ENCODE measurements at regions not wholly inside any gene's neighbourhood (a gene's known extent, or its start where the extent isn't known, plus 50 kb on each side); places are given as distances from the start of the nearest gene placed in this dataset.

- H3K27ac Mint-ChIP-seq (ENCODE audit: unreplicated experiment), result no peak overlapping the region
- no peaks in the 10 kb centered on the region for H3K27me3 Mint-ChIP-seq (ENCODE audit: insufficient read depth, unreplicated experiment)
- Histone ChIP-seq H3K4me3 (ENCODE audit: low read depth, low read length) (no peak overlapping the region), H3K27me3 (replicated peaks; ENCODE audit: control insufficient read depth, insufficient read depth, low read length) (no peaks in the 10 kb centered on the region), H3K36me3 (ENCODE audit: control insufficient read depth, insufficient read depth, low read length) (no peaks in the 10 kb centered on the region), H3K9me3 (no peaks in the 10 kb centered on the region), H3K4me1 (no peaks in the 10 kb centered on the region)
- no peaks in the 10 kb centered on the region for H3K9me3 Mint-ChIP-seq (ENCODE audit: unreplicated experiment)
- H3K4me1 Mint-ChIP-seq (ENCODE audit: low read depth, unreplicated experiment), result no peaks in the 10 kb centered on the region
- no peak for DNase-seq
- ChIA-PET POLR2A (no interaction called here), CTCF (no interaction called here)
- H3K4me3 Mint-ChIP-seq (ENCODE audit: unreplicated experiment), result no peak overlapping the region
- no TSS peak for BruUV-seq (replicated peaks)
- intact Hi-C loops (cut with micrococcal nuclease; ENCODE audit: unreplicated experiment), result no loop called here
- no peaks in the 10 kb centered on the region for H3K36me3 Mint-ChIP-seq (ENCODE audit: insufficient read depth, unreplicated experiment)
- TF ChIP-seq CTCF (IDR thresholded peaks at IDR 0.05; ENCODE audit: insufficient read depth in 1 of 2, low read depth in 1 of 2, low read length in 1 of 2, severe bottlenecking in 1 of 2, unreplicated experiment in 1 of 2), result no peak
These were observed 336.6 kb downstream of the DSC3 start for GRCh38 chr18:30705943-30706342.

DNA sequence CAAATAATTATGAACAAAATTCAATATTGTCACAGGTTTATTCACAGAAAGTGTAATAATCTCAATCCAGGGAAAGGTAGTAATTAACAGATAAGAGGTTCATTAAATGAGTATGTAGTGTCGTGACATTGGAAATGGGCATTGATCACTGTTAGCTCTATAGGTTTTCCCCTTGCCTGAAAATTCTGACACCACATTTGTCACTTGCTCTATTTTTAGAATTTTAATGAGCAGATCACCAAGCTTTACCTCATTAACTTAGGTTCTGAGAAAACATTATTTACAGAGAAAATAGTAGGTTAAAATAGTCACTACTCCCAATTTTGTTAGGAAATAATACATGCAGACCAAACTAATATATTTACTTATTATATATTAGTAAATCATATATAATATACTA lies 344.0 kb downstream of the DSC3 start:
- Histone ChIP-seq H3K27me3 (replicated peaks; ENCODE audit: control insufficient read depth, insufficient read depth, low read length) (no peaks in the 10 kb centered on the region; the same call in 1 of the 2 replicates), H3K36me3 (ENCODE audit: control insufficient read depth, insufficient read depth, low read length) (no peaks in the 10 kb centered on the region), H3K9me3 (no peaks in the 10 kb centered on the region), H3K4me3 (ENCODE audit: low read depth, low read length) (no peak overlapping the region), H3K4me1 (no peaks in the 10 kb centered on the region)
- DNase-seq, result no peak
- no peaks in the 10 kb centered on the region for H3K36me3 Mint-ChIP-seq (ENCODE audit: insufficient read depth, unreplicated experiment)
- H3K4me3 Mint-ChIP-seq (ENCODE audit: unreplicated experiment), result no peak overlapping the region
- ChIA-PET CTCF (no interaction called here), POLR2A (no interaction called here)
- H3K27me3 Mint-ChIP-seq (ENCODE audit: insufficient read depth, unreplicated experiment), result no peaks in the 10 kb centered on the region
- no peak overlapping the region for H3K27ac Mint-ChIP-seq (ENCODE audit: unreplicated experiment)
- no peaks in the 10 kb centered on the region for H3K4me1 Mint-ChIP-seq (ENCODE audit: low read depth, unreplicated experiment)
- H3K9me3 Mint-ChIP-seq (ENCODE audit: unreplicated experiment), result no peaks in the 10 kb centered on the region
- no TSS peak for BruUV-seq (replicated peaks)
- intact Hi-C loops (cut with micrococcal nuclease; ENCODE audit: unreplicated experiment), result no loop called here
- TF ChIP-seq CTCF (IDR thresholded peaks at IDR 0.05; ENCODE audit: insufficient read depth in 1 of 2, low read depth in 1 of 2, low read length in 1 of 2, severe bottlenecking in 1 of 2, unreplicated experiment in 1 of 2), result no peak

GRCh38 chr18:30696201-30696600 lies 346.3 kb downstream of the DSC3 start:
- DNase-seq, result no peak
- no peaks in the 10 kb centered on the region for H3K36me3 ChIP-seq (ENCODE audit: control insufficient read depth, insufficient read depth, low read length)
- CTCF ChIA-PET, result no interaction called here
- no peaks in the 10 kb centered on the region for H3K9me3 Mint-ChIP-seq (ENCODE audit: unreplicated experiment)
- H3K9me3 ChIP-seq, result no peaks in the 10 kb centered on the region
- H3K27ac Mint-ChIP-seq (ENCODE audit: unreplicated experiment), result no peak overlapping the region
- no peaks in the 10 kb centered on the region; the same call in 1 of the 2 replicates for H3K27me3 ChIP-seq (replicated peaks; ENCODE audit: control insufficient read depth, insufficient read depth, low read length)
- H3K4me3 ChIP-seq (ENCODE audit: low read depth, low read length), result no peak overlapping the region
- POLR2A ChIA-PET, result no interaction called here
- intact Hi-C loops (cut with micrococcal nuclease; ENCODE audit: unreplicated experiment), result no loop called here
- BruUV-seq (replicated peaks), result no TSS peak
- H3K4me3 Mint-ChIP-seq (ENCODE audit: unreplicated experiment), result no peak overlapping the region
- no peaks in the 10 kb centered on the region for H3K4me1 ChIP-seq
- no peaks in the 10 kb centered on the region for H3K36me3 Mint-ChIP-seq (ENCODE audit: insufficient read depth, unreplicated experiment)
- no peaks in the 10 kb centered on the region for H3K27me3 Mint-ChIP-seq (ENCODE audit: insufficient read depth, unreplicated experiment)
- no peak for TF ChIP-seq CTCF (IDR thresholded peaks at IDR 0.05; ENCODE audit: insufficient read depth in 1 of 2, low read depth in 1 of 2, low read length in 1 of 2, severe bottlenecking in 1 of 2, unreplicated experiment in 1 of 2)
- no peaks in the 10 kb centered on the region for H3K4me1 Mint-ChIP-seq (ENCODE audit: low read depth, unreplicated experiment)
